SKM-1 treated with dmso at 0.1 percent for 144 hours (cell line): ENCODE measurements at regions not wholly inside any gene's neighbourhood (a gene's known extent, or its start where the extent isn't known, plus 50 kb on each side); places are given as distances from the start of the nearest gene placed in this dataset.

Experiments used
- DNase-seq: peaks from one replicate; lab custom pipeline; 2025; ENCODE audit not compliant: unreplicated experiment; lab: John Stamatoyannopoulos, UW

- no peak for DNase-seq
Observed at GRCh38 chr4:141576585-141577110, 59.7 kb upstream of the IL15 start.

GRCh38 chr4:141578451-141578850, 57.9 kb upstream of the IL15 start:
- DNase-seq, result no peak

GRCh38 chr4:141580523-141580922, 55.9 kb upstream of the IL15 start:
- DNase-seq, result no peak
